ENCODE measurements at regions not wholly inside any gene's neighbourhood (a gene's known extent, or its start where the extent isn't known, plus 50 kb on each side); places are given as distances from the start of the nearest gene placed in this dataset.

DNA sequence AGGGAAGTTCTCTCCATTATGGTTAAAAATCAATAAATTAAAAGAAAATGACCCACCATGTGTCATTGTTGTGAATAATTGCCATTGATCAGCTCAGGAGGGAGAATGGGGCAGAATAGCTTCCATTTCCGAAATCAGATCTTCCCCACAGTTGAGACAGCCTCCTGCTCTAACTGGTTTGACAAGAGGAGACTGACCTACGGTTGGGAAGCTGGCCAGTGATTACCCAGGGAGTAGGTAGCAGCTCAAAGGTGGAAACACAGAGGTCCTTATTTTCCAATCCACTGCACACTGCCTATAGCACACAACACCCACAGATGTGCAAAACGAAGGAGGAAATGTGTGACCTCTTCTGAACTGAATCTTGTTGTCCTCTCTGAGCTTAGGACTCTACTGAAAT is 69.0 kb upstream of the DAPK1 start:
- no peaks in the 10 kb centered on the region for H3K4me1 ChIP-seq (ENCODE audit: control insufficient read depth, extremely low read depth, insufficient read depth, low read length)
- dilution Hi-C loops (cut with MboI; ENCODE audit: extremely low pct_ligation_motif_present, low sequenced_read_pairs) (no loop called here), intact Hi-C loops (cut with micrococcal nuclease) (no loop called here)
- H3K27me3 ChIP-seq (ENCODE audit: control insufficient read depth in 2 of 2, insufficient read depth in 2 of 2, low read length in 2 of 2) = no peaks in the 10 kb centered on the region
- no peak overlapping the region for H3K4me2 ChIP-seq (ENCODE audit: insufficient read depth, low read length)
- no peak overlapping the region for H3K9ac ChIP-seq (replicated peaks; ENCODE audit: extremely low read depth, insufficient read depth, low read length)
- no peak for DNase-seq (ENCODE audit: low read depth, low spot score)
- H3K27ac ChIP-seq (ENCODE audit: insufficient read depth, low read depth, low read length) = no peak overlapping the region
- no peak overlapping the region for H2AFZ ChIP-seq (ENCODE audit: low read depth, low read length)
- no peaks in the 10 kb centered on the region for H3K36me3 ChIP-seq (ENCODE audit: control insufficient read depth in 2 of 2, extremely low read depth in 1 of 2, insufficient read depth in 2 of 2, low read length in 2 of 2)
- H3K9me1 ChIP-seq (replicated peaks; ENCODE audit: control insufficient read depth, extremely low read depth, insufficient read depth, low read length) = no peaks in the 10 kb centered on the region
- no peaks in the 10 kb centered on the region for H4K20me1 ChIP-seq (replicated peaks; ENCODE audit: control insufficient read depth, extremely low read depth, insufficient read depth, low read length)
- no peak overlapping the region for H3K4me3 ChIP-seq (replicated peaks in 1 of 3; ENCODE audit: insufficient read depth in 1 of 3, low read depth in 1 of 3, low read length in 3 of 3)
- POLR2A ChIA-PET = no interaction called here
- CTCF ChIA-PET = no interaction called here
- TF ChIP-seq POLR2A (IDR thresholded peaks at IDR 0.05; ENCODE audit: low read depth, low read length) = no peak
- no peak for TF ChIP-seq JUN (IDR thresholded peaks at IDR 0.05; ENCODE audit: borderline replicate concordance, insufficient read depth, insufficient read length, low read depth)
- BruUV-seq (replicated peaks) = no TSS peak
- FAIRE-seq = no peak
- H3K9me3 ChIP-seq (replicated peaks; ENCODE audit: control insufficient read depth, insufficient read depth, low read length) = no peaks in the 10 kb centered on the region
- H3K79me2 ChIP-seq (ENCODE audit: control insufficient read depth, insufficient read depth, low read length) = no peaks in the 10 kb centered on the region

DNA sequence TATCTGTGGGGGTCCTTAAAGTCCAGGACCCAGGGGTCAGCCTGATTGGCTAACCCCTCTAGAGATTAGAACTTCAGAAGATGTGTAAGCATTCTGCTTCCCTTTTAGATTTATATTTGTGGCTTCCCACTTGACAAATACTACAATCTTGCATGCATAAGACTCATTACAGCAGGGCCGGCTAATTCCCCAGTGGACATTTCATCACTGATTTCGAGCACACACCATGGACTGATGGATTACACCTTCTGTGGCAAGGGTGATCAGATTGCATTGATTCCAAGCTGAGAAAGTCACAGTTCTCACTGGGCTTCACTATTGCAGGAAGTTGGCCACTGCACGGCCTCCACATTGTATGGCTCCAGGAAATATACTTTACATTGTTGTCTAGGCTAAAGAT is 65.8 kb upstream of the DAPK1 start:
- ChIA-PET POLR2A (no interaction called here), CTCF (no interaction called here)
- intact Hi-C loops (cut with micrococcal nuclease) = no loop called here

More for the DNA sequence above, 65.8 kb upstream of the DAPK1 start:
- H2AFZ ChIP-seq (ENCODE audit: low read depth, low read length) = no peak overlapping the region
- TF ChIP-seq POLR2A (IDR thresholded peaks at IDR 0.05; ENCODE audit: low read depth, low read length) (no peak), MYC (IDR thresholded peaks at IDR 0.05; ENCODE audit: low read depth, low read length) (no peak), EZH2 (IDR thresholded peaks at IDR 0.05; ENCODE audit: borderline replicate concordance, low read depth, low read length, severe bottlenecking) (no peak), JUN (IDR thresholded peaks at IDR 0.05; ENCODE audit: borderline replicate concordance, insufficient read depth, insufficient read length, low read depth) (no peak), POLR2AphosphoS5 (IDR thresholded peaks at IDR 0.05; ENCODE audit: insufficient read depth, low read depth, low read length) (no peak), GATA2 (IDR thresholded peaks at IDR 0.05; ENCODE audit: insufficient read depth, insufficient read length, low read depth, low read length) (no peak), FOS (IDR thresholded peaks at IDR 0.05; ENCODE audit: borderline replicate concordance, insufficient read depth, low read length) (no peak)
- TF ChIP-seq, protein P1, sequence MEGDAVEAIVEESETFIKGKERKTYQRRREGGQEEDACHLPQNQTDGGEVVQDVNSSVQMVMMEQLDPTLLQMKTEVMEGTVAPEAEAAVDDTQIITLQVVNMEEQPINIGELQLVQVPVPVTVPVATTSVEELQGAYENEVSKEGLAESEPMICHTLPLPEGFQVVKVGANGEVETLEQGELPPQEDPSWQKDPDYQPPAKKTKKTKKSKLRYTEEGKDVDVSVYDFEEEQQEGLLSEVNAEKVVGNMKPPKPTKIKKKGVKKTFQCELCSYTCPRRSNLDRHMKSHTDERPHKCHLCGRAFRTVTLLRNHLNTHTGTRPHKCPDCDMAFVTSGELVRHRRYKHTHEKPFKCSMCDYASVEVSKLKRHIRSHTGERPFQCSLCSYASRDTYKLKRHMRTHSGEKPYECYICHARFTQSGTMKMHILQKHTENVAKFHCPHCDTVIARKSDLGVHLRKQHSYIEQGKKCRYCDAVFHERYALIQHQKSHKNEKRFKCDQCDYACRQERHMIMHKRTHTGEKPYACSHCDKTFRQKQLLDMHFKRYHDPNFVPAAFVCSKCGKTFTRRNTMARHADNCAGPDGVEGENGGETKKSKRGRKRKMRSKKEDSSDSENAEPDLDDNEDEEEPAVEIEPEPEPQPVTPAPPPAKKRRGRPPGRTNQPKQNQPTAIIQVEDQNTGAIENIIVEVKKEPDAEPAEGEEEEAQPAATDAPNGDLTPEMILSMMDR (IDR thresholded peaks at IDR 0.05; ENCODE audit: extremely low read depth in 1 of 2, insufficient read depth in 1 of 2, low read depth in 1 of 2, low read length in 2 of 2) = no peak
- TF ChIP-seq, protein P2, sequence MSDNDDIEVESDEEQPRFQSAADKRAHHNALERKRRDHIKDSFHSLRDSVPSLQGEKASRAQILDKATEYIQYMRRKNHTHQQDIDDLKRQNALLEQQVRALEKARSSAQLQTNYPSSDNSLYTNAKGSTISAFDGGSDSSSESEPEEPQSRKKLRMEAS (IDR thresholded peaks at IDR 0.05; ENCODE audit: insufficient read depth, insufficient read length) = no peak
- H3K9me3 ChIP-seq (replicated peaks; ENCODE audit: control insufficient read depth, insufficient read depth, low read length) = no peaks in the 10 kb centered on the region
- no peak overlapping the region for H3K4me2 ChIP-seq (ENCODE audit: insufficient read depth, low read length)
- no peak overlapping the region for H3K9ac ChIP-seq (replicated peaks; ENCODE audit: extremely low read depth, insufficient read depth, low read length)
- DNase-seq (ENCODE audit: low read depth, low spot score) (no peak), FAIRE-seq (no peak)
- BruUV-seq (replicated peaks) = no TSS peak
- H3K27ac ChIP-seq (ENCODE audit: insufficient read depth, low read depth, low read length) = no peak overlapping the region
- H3K36me3 ChIP-seq (ENCODE audit: control insufficient read depth in 2 of 2, extremely low read depth in 1 of 2, insufficient read depth in 2 of 2, low read length in 2 of 2) = no peaks in the 10 kb centered on the region
- no peak overlapping the region for H3K4me3 ChIP-seq (replicated peaks in 1 of 3; ENCODE audit: insufficient read depth in 1 of 3, low read depth in 1 of 3, low read length in 3 of 3)
- H3K4me1 ChIP-seq (ENCODE audit: control insufficient read depth, extremely low read depth, insufficient read depth, low read length) = no peaks in the 10 kb centered on the region
- H3K9me1 ChIP-seq (replicated peaks; ENCODE audit: control insufficient read depth, extremely low read depth, insufficient read depth, low read length) = no peaks in the 10 kb centered on the region
- peaks cover 0 to 5% of the 10 kb centered on the region in 2 experiments for H3K27me3 ChIP-seq (ENCODE audit: control insufficient read depth in 2 of 2, insufficient read depth in 2 of 2, low read length in 2 of 2)
- dilution Hi-C loops (cut with MboI; ENCODE audit: extremely low pct_ligation_motif_present, low sequenced_read_pairs) = no loop called here
- H3K79me2 ChIP-seq (ENCODE audit: control insufficient read depth, insufficient read depth, low read length) = no peaks in the 10 kb centered on the region
- no peaks in the 10 kb centered on the region for H4K20me1 ChIP-seq (replicated peaks; ENCODE audit: control insufficient read depth, extremely low read depth, insufficient read depth, low read length)

Data from endothelial cell of umbilical vein (primary cell).